HEK293 (cell line): ENCODE measurements at regions not wholly inside any gene's neighbourhood (a gene's known extent, or its start where the extent isn't known, plus 50 kb on each side); places are given as distances from the start of the nearest gene placed in this dataset.

Source experiments
- CTCF ChIA-PET: fragments of 350-600 bp; formaldehyde crosslinking; extraction: SDS; loops from one replicate; lab custom pipeline; 2021; ENCODE audit warnings: antibody characterized with exemption; lab: Yijun Ruan, JAX
- POLR2A ChIA-PET: fragments of 300-600 bp; formaldehyde crosslinking; extraction: SDS; loops from one replicate; lab custom pipeline; 2020; ENCODE audit warnings: antibody characterized with exemption, inconsistent platforms; lab: Yijun Ruan, JAX
- H3K27ac ChIP-seq: fragments of 200-500 bp; sonication (Bioruptor generic); 2 replicates; pipeline ENCODE4 v1.5.1; 2014; ENCODE audit warnings: low read depth, low read length, control low read depth, inconsistent platforms; ENCODE audit errors: extremely low read depth
- H3K36me3 ChIP-seq, 2 experiments: fragments of 200-500 bp in 1 of 2; sonication (Bioruptor generic) in 1 of 2; 1 replicate in 1 of 2; 2 replicates in 1 of 2; pipeline ENCODE4 v1.5.1; 2014 to 2017; ENCODE audit warnings: inconsistent platforms in 2 of 2, low read length in 2 of 2; ENCODE audit not compliant: control insufficient read depth in 2 of 2, insufficient read depth in 1 of 2
- H3K4me1 ChIP-seq: fragments of 200-500 bp; sonication (Bioruptor generic); 2 replicates; pipeline ENCODE4 v1.5.1; 2014; ENCODE audit warnings: mild to moderate bottlenecking, low read length, inconsistent platforms; ENCODE audit not compliant: control insufficient read depth, insufficient read depth
- H3K4me3 ChIP-seq: 2 replicates; pipeline ENCODE4 v1.5.1; 2011; ENCODE audit warnings: low read depth, mild to moderate bottlenecking, control low read depth, low read length, moderate library complexity
- H3K9me3 ChIP-seq: fragments of 200-500 bp; sonication (Bioruptor generic); 2 replicates; pipeline ENCODE4 v1.5.1; 2014; ENCODE audit warnings: low read depth, low read length, inconsistent platforms; ENCODE audit not compliant: control insufficient read depth, insufficient read depth
- BCL11A ChIP-seq: fragments of 450-650 bp; formaldehyde crosslinking; IDR thresholded peaks from 2 replicates; pipeline ENCODE4 v1.5.1; 2016; ENCODE audit warnings: low read depth, missing biosample characterization, missing genetic modification characterization
- GLIS2 ChIP-seq: fragments of 450-650 bp; formaldehyde crosslinking; IDR thresholded peaks from 2 replicates; pipeline ENCODE4 v1.5.1; 2016; ENCODE audit warnings: missing biosample characterization, missing genetic modification characterization
- KLF8 ChIP-seq: fragments of 450-650 bp; formaldehyde crosslinking; IDR thresholded peaks from 2 replicates; pipeline ENCODE4 v1.5.1; 2016; ENCODE audit warnings: missing biosample characterization, missing genetic modification characterization
- KLF9 ChIP-seq: fragments of 450-650 bp; formaldehyde crosslinking; IDR thresholded peaks from 2 replicates; pipeline ENCODE4 v1.5.1; 2016; ENCODE audit warnings: missing biosample characterization, missing genetic modification characterization, low read depth
- SETDB1 ChIP-seq: IDR thresholded peaks from one replicate; pipeline ENCODE4 v1.6.1; 2017; ENCODE audit warnings: mild to moderate bottlenecking, low read length, moderate library complexity, mixed read lengths; ENCODE audit not compliant: insufficient read length
- WT1 ChIP-seq: fragments of 450-650 bp; formaldehyde crosslinking; IDR thresholded peaks from 2 replicates; pipeline ENCODE4 v1.5.1; 2016; ENCODE audit warnings: missing biosample characterization, missing genetic modification characterization
- ZBTB1 ChIP-seq: fragments of 450-650 bp; formaldehyde crosslinking; IDR thresholded peaks from 2 replicates; pipeline ENCODE4 v1.5.1; 2016; ENCODE audit warnings: missing biosample characterization, missing genetic modification characterization
- ZBTB17 ChIP-seq: fragments of 450-650 bp; formaldehyde crosslinking; IDR thresholded peaks from 2 replicates; pipeline ENCODE4 v1.5.1; 2016; ENCODE audit warnings: missing biosample characterization, missing genetic modification characterization
- ZFHX2 ChIP-seq: fragments of 450-650 bp; formaldehyde crosslinking; conservative IDR thresholded peaks from 2 replicates; pipeline ENCODE4 v1.5.1; 2016; ENCODE audit warnings: missing biosample characterization, missing genetic modification characterization
- ZNF132 ChIP-seq: fragments of 450-650 bp; formaldehyde crosslinking; IDR thresholded peaks from 2 replicates; pipeline ENCODE4 v1.5.1; 2017; ENCODE audit warnings: missing biosample characterization, missing genetic modification characterization, borderline replicate concordance
- ZNF184 ChIP-seq: fragments of 450-650 bp; IDR thresholded peaks from 2 replicates; pipeline ENCODE4 v1.5.1; 2018; ENCODE audit warnings: missing biosample characterization, mild to moderate bottlenecking, missing genetic modification characterization
- ZNF2 ChIP-seq: fragments of 450-650 bp; formaldehyde crosslinking; IDR thresholded peaks from 2 replicates; pipeline ENCODE4 v1.5.1; 2016; ENCODE audit warnings: missing biosample characterization, missing genetic modification characterization
- ZNF202 ChIP-seq: fragments of 450-650 bp; formaldehyde crosslinking; IDR thresholded peaks from 2 replicates; pipeline ENCODE4 v1.5.1; 2016; ENCODE audit warnings: missing biosample characterization, missing genetic modification characterization, borderline replicate concordance
- ZNF366 ChIP-seq: fragments of 450-650 bp; formaldehyde crosslinking; conservative IDR thresholded peaks from 2 replicates; pipeline ENCODE4 v1.5.1; 2016; ENCODE audit warnings: missing biosample characterization, missing genetic modification characterization
- ZNF433 ChIP-seq: fragments of 450-650 bp; formaldehyde crosslinking; IDR thresholded peaks from 2 replicates; pipeline ENCODE4 v1.5.1; 2016; ENCODE audit warnings: missing biosample characterization, missing genetic modification characterization, low read depth
- ZNF501 ChIP-seq: fragments of 450-650 bp; formaldehyde crosslinking; IDR thresholded peaks from 2 replicates; pipeline ENCODE4 v1.5.1; 2016; ENCODE audit warnings: missing biosample characterization, missing genetic modification characterization
- ZNF76 ChIP-seq: fragments of 450-650 bp; formaldehyde crosslinking; IDR thresholded peaks from 2 replicates; pipeline ENCODE4; 2016; ENCODE audit warnings: low read depth, missing biosample characterization, missing genetic modification characterization, borderline replicate concordance
- ZNF791 ChIP-seq: fragments of 450-650 bp; formaldehyde crosslinking; IDR thresholded peaks from 2 replicates; pipeline ENCODE4 v1.5.1; 2016; ENCODE audit warnings: missing biosample characterization, missing genetic modification characterization
- ZSCAN16 ChIP-seq: fragments of 450-650 bp; formaldehyde crosslinking; IDR thresholded peaks from 2 replicates; pipeline ENCODE4 v1.5.1; 2016; ENCODE audit warnings: missing biosample characterization, missing genetic modification characterization
- ZXDB ChIP-seq: fragments of 450-650 bp; formaldehyde crosslinking; IDR thresholded peaks from 2 replicates; pipeline ENCODE4 v1.5.1; 2016; ENCODE audit warnings: missing biosample characterization, missing genetic modification characterization
- TF ChIP-seq, protein P1 (sequence below): fragments of 450-650 bp; IDR thresholded peaks from 2 replicates; pipeline ENCODE4 v1.5.1; 2018; ENCODE audit warnings: missing biosample characterization, missing genetic modification characterization
- TF ChIP-seq, protein P2 (sequence below): fragments of 450-650 bp; formaldehyde crosslinking; IDR thresholded peaks from 2 replicates; pipeline ENCODE4 v1.5.1; 2016; ENCODE audit warnings: missing biosample characterization, missing genetic modification characterization
- TF ChIP-seq, protein P3 (sequence below): fragments of 450-650 bp; formaldehyde crosslinking; IDR thresholded peaks from 2 replicates; pipeline ENCODE4 v1.5.0; 2017; ENCODE audit warnings: missing biosample characterization, missing genetic modification characterization, borderline replicate concordance
- TF ChIP-seq, protein P4 (sequence below): fragments of 450-650 bp; formaldehyde crosslinking; IDR thresholded peaks from 2 replicates; pipeline ENCODE4 v1.5.1; 2016; ENCODE audit warnings: missing biosample characterization, missing genetic modification characterization
- TF ChIP-seq, protein P5 (sequence below): fragments of 450-650 bp; formaldehyde crosslinking; optimal IDR thresholded peaks from 2 replicates; pipeline ENCODE3; 2016; ENCODE audit warnings: missing biosample characterization, mild to moderate bottlenecking, missing genetic modification characterization

DNA sequence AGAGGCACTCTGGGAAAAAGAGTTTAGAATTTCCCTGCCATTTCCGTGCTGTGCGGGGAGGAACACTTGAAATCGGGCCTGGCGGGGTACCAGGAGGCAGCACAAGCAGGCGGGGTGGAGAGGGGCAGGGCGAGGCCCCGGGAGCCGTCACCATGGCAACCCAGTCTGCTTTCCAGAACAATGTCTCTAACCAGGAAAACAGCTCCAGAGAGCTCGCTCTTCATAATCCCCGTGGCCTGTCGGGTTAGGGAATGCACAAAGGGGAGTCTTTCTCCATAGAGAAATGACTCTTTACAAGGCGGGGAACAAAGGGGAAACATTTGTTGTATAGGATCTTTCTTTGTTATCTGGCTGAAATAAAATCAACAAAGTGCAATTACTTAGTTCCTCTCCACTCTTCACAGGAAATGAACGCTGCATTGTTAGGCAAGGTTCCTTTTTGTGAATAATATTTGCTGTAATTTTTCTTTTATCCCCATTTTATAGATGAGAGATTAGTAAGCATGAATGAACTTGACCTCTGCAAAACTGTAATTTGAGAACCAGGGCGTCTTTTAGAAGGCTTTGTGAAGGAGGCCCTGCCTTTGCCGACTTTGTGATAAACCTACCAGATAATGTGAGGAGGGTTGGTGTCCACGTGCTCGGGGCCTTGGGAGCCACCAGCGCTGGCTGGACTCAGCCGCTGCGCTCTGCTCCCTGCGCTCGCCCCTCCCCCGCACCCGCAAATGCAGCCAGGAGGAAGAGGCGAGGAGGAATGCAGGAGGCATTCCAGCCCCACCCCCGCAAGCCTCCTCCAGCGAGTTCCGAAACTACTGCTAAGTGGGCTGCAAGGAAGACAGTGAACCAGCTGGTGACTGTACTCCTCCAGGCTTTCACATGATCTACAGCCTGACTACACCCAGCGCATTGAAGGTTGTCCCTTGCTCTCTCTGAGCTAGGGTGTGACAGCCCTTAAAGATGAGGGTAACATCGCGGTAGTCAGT lies 105.2 kb upstream of the ATF7IP start:
- no peaks in the 10 kb centered on the region for H3K9me3 ChIP-seq
- H3K4me1 ChIP-seq: peaks cover 9% of the 10 kb centered on the region
- H3K4me3 ChIP-seq: peak overlapping the region; percentile 3; the same call in 1 of the 2 replicates
- no peaks in the 10 kb centered on the region for H3K36me3 ChIP-seq
- ChIA-PET POLR2A (interaction anchor here (1.0 to 1.7 kb wide), 2 partner anchors 13 to 105 kb away, joined by 3 to 11 read pairs; partner anchors contain the start of gene ATF7IP), CTCF (interaction anchor here (1.0 kb wide), 1 partner anchor 16 kb away, joined by 3 read pairs; no protein-coding TSS in a partner anchor)
- H3K27ac ChIP-seq: peak overlapping the region; percentile 1; the same call in 1 of the 2 replicates
- TF ChIP-seq ZNF202 (tag by site-specific recombination) (no peak), ZSCAN16 (no peak), SETDB1 (peak; percentile 13), ZNF433 (tag by site-specific recombination) (no peak), ZFHX2 (tag by site-specific recombination) (peak; percentile 97), GLIS2 (peak; percentile 48), ZNF76 (tag by site-specific recombination) (no peak), ZNF184 (tag by site-specific recombination) (no peak), ZXDB (tag by site-specific recombination) (peak; percentile 37; the same call in 1 of the 2 replicates), ZNF2 (no peak), ZNF366 (tag by site-specific recombination) (peak; percentile 48; the same call in 1 of the 2 replicates), KLF9 (tag by site-specific recombination) (no peak), BCL11A (no peak), WT1 (tag by site-specific recombination) (0 out of 2 replicates have a peak, but pooled peaks have one; percentile 22), ZBTB1 (tag by site-specific recombination) (no peak), ZBTB17 (tag by site-specific recombination) (peak; percentile 54), ZNF791 (tag by site-specific recombination) (no peak), ZNF132 (no peak), ZNF501 (tag by site-specific recombination) (0 out of 2 replicates have a peak, but pooled peaks have one; percentile 28), KLF8 (tag by site-specific recombination) (peak; percentile 35; the same call in 1 of the 2 replicates)
- TF ChIP-seq, protein P1, sequence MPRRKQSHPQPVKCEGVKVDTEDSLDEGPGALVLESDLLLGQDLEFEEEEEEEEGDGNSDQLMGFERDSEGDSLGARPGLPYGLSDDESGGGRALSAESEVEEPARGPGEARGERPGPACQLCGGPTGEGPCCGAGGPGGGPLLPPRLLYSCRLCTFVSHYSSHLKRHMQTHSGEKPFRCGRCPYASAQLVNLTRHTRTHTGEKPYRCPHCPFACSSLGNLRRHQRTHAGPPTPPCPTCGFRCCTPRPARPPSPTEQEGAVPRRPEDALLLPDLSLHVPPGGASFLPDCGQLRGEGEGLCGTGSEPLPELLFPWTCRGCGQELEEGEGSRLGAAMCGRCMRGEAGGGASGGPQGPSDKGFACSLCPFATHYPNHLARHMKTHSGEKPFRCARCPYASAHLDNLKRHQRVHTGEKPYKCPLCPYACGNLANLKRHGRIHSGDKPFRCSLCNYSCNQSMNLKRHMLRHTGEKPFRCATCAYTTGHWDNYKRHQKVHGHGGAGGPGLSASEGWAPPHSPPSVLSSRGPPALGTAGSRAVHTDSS (tag by site-specific recombination): 0 out of 2 replicates have a peak, but pooled peaks have one; percentile 24
- TF ChIP-seq, protein P2, sequence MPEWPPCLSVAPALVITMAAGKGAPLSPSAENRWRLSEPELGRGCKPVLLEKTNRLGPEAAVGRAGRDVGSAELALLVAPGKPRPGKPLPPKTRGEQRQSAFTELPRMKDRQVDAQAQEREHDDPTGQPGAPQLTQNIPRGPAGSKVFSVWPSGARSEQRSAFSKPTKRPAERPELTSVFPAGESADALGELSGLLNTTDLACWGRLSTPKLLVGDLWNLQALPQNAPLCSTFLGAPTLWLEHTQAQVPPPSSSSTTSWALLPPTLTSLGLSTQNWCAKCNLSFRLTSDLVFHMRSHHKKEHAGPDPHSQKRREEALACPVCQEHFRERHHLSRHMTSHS (tag by site-specific recombination): no peak
- TF ChIP-seq, protein P3, sequence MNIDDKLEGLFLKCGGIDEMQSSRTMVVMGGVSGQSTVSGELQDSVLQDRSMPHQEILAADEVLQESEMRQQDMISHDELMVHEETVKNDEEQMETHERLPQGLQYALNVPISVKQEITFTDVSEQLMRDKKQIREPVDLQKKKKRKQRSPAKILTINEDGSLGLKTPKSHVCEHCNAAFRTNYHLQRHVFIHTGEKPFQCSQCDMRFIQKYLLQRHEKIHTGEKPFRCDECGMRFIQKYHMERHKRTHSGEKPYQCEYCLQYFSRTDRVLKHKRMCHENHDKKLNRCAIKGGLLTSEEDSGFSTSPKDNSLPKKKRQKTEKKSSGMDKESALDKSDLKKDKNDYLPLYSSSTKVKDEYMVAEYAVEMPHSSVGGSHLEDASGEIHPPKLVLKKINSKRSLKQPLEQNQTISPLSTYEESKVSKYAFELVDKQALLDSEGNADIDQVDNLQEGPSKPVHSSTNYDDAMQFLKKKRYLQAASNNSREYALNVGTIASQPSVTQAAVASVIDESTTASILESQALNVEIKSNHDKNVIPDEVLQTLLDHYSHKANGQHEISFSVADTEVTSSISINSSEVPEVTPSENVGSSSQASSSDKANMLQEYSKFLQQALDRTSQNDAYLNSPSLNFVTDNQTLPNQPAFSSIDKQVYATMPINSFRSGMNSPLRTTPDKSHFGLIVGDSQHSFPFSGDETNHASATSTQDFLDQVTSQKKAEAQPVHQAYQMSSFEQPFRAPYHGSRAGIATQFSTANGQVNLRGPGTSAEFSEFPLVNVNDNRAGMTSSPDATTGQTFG (tag by site-specific recombination): no peak
- TF ChIP-seq, protein P4, sequence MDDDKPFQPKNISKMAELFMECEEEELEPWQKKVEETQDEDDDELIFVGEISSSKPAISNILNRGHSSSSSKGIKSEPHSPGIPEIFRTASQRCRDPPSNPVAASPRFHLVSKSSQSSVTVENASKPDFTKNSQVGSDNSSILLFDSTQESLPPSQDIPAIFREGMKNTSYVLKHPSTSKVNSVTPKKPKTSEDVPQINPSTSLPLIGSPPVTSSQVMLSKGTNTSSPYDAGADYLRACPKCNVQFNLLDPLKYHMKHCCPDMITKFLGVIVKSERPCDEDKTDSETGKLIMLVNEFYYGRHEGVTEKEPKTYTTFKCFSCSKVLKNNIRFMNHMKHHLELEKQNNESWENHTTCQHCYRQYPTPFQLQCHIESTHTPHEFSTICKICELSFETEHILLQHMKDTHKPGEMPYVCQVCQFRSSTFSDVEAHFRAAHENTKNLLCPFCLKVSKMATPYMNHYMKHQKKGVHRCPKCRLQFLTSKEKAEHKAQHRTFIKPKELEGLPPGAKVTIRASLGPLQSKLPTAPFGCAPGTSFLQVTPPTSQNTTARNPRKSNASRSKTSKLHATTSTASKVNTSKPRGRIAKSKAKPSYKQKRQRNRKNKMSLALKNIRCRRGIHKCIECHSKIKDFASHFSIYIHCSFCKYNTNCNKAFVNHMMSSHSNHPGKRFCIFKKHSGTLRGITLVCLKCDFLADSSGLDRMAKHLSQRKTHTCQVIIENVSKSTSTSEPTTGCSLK (tag by site-specific recombination): no peak
- TF ChIP-seq, protein P5, sequence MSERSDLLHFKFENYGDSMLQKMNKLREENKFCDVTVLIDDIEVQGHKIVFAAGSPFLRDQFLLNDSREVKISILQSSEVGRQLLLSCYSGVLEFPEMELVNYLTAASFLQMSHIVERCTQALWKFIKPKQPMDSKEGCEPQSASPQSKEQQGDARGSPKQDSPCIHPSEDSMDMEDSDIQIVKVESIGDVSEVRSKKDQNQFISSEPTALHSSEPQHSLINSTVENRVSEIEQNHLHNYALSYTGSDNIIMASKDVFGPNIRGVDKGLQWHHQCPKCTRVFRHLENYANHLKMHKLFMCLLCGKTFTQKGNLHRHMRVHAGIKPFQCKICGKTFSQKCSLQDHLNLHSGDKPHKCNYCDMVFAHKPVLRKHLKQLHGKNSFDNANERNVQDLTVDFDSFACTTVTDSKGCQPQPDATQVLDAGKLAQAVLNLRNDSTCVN (tag by site-specific recombination): peak; percentile 11
